GM18861 (cell line): ENCODE measurements at regions not wholly inside any gene's neighbourhood (a gene's known extent, or its start where the extent isn't known, plus 50 kb on each side); places are given as distances from the start of the nearest gene placed in this dataset.

Experiments
- ATAC-seq: cut with Tn5 transposase; IDR thresholded peaks from one replicate; pipeline ENCODE4 v1.9.1; 2021; ENCODE audit not compliant: unreplicated experiment

DNA sequence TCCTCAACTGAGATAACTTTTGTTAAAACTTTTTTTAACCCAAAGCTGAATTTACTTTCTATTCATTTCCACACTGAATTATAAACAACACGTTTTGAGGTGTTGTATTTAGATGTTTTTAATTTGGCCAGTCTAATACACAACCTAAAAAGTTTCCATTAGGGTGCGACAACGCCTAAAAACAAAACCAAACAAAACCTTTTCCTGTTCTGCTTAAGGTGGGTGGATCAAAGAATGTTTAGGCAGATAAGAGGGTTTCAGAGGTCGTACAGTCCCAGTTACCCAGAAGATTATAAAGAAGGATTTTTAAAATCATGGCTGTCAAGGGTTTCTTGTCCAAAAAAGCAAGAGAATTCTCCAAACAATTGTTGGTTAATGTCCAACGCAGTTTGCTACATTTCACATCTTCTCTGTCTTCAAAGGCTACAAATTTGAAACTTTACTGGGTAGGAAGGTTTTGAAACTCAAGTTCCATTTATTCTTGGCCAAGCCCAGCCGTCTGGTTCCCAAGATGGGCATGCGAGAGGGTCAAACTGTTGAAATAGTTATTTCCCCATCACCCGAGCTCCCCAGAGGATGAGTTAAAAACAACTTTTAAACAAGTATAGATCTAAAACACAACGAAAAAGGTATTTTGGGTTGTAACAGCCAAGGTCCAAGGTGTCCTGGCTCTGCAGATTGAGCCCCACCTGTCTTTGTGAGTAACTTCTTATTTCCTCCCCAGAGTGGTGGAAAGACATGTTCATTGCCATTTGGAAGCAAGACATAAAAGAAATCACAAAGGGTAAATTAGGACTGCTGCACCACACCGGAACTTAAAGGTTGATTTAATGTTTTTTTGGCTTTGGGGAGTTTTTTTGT, 122.8 kb upstream of the MAP3K1 start:
- peak; percentile 57 for ATAC-seq

GRCh38 chr5:56688402-56688801, 126.9 kb upstream of the MAP3K1 start:
- ATAC-seq: no peak

DNA sequence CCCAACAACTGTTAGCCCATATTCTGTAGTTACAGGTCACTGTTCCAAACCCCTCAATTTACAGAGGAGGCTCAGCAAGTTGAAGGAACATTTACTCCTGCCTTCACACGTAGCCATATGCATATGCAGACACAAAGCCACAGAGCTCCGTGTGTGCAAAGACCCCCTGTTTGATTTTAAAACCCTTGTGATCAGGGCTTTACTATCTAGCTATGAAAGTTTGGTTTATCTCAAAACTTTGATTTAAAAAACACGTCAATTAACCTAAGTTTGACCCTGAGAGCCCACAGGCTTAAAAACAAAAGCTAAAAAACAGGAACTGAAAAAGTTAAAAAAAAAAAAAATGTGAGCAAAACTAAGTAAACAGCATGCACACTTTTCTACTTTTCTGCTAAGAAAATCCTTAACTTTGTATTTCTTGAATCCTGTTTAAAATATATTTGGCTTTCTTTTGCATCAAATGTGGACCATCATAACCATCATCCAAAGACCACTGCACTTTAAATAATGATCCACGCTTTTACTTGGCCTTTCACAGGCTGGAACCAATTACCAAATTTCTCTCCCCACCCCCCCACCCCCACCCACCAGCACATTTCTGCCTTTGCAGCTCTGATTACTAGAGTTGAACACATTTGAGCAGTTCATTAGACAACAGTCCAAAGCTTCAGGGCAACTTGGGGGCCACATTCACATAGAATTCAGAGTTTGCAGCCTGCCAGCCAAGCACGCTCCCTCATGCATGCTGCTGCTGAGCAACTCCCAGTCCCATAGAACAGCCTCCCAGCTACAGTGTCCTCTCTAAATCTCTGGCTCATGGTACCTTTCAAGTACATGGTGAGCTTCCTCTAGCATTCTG, 128.8 kb upstream of the MAP3K1 start:
- ATAC-seq: peak; percentile 64

- ATAC-seq: no peak
Measured at GRCh38 chr5:56685503-56686217, 129.7 kb upstream of the MAP3K1 start.

GRCh38 chr5:56684159-56684558, 131.2 kb upstream of the MAP3K1 start:
- no peak for ATAC-seq

- no peak for ATAC-seq
Measured at GRCh38 chr5:56683733-56684132, 131.6 kb upstream of the MAP3K1 start.

- no peak for ATAC-seq
Measured at GRCh38 chr5:56683281-56683680, 132.1 kb upstream of the MAP3K1 start.

DNA sequence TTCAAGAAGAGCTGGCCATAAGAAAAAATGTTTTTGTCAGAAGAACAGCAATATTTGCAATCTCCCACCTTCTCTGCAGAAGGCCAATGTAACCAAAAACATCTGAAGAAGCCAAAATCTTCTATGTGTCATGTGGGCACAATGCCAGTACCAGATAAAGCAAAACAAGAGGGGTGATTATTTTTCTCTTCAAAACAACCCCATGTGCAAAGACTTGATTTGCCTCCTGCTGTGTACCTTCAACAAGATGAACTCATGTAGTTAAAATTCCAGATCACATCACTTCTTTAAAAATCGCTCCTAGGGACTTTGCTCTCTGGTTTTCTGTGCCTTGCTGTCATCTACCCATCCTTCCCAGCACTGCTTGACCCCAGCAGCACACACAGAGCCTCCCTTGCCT, 134.0 kb upstream of the MAP3K1 start:
- ATAC-seq: no peak

DNA sequence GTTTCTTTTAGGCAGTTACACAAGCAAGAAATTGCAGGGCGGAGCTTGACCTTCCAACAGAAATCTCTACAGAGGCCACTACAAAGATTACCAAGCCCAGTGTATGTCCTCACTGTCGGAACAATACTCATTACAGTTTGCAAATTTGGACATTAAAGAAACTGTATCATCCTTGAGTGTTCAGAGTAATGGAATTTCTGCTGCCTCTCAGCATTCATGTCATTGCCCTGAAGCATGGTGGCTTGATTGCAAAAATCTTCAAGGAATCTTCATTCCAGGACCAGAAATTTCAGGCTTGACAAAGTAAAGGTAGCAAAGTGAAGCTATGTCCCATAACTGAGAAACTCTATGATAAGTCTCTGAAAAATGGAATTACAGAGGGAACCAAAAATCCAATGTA, 134.6 kb upstream of the MAP3K1 start:
- ATAC-seq: no peak

- no peak for ATAC-seq
Measured at GRCh38 chr5:56677690-56678305, 137.6 kb upstream of the MAP3K1 start.

GRCh38 chr5:56676091-56676768, 139.1 kb upstream of the MAP3K1 start:
- peak; percentile 87 for ATAC-seq

DNA sequence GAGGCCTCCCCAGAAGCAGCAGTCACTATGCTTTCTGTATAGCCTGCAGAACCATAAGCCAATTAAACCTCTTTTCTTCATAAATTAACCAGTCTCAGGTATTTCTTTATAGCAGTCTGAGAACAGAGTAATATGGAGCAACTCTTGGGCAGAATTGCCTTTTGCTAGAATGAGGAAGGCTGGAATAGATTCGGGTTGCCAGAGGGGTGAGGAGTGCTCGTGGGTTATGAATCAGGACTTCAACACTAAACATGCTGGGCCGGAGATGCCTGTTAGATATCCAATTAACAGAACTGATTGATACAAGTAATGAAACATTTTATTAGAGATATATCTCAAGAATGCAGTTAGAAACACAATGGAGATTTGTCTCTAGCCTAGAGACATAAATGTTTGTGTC, 140.9 kb upstream of the MAP3K1 start:
- ATAC-seq: no peak

- no peak for ATAC-seq
Measured at GRCh38 chr5:56673171-56673570, 142.2 kb upstream of the MAP3K1 start.

GRCh38 chr5:56671571-56671970, 143.8 kb upstream of the MAP3K1 start:
- ATAC-seq: no peak

DNA sequence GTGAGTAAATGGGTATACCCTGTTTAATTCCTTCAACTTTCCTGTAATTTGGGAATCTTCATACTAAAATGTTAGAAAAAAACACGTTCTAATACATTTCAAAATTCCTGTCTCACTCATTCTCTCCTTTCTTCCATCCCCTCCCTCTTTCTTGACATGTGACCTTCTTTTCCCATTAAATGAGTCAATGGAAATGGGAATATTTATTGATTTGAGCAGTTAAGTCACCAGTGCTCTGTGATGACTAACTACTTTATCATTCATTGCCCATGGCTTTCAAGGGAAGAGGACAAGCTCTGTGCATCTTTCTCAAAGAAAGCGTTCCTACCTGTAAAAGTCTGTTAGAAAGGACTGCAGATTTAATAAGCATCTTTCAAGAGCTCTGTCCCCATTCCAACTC, 144.4 kb upstream of the MAP3K1 start:
- ATAC-seq: no peak

DNA sequence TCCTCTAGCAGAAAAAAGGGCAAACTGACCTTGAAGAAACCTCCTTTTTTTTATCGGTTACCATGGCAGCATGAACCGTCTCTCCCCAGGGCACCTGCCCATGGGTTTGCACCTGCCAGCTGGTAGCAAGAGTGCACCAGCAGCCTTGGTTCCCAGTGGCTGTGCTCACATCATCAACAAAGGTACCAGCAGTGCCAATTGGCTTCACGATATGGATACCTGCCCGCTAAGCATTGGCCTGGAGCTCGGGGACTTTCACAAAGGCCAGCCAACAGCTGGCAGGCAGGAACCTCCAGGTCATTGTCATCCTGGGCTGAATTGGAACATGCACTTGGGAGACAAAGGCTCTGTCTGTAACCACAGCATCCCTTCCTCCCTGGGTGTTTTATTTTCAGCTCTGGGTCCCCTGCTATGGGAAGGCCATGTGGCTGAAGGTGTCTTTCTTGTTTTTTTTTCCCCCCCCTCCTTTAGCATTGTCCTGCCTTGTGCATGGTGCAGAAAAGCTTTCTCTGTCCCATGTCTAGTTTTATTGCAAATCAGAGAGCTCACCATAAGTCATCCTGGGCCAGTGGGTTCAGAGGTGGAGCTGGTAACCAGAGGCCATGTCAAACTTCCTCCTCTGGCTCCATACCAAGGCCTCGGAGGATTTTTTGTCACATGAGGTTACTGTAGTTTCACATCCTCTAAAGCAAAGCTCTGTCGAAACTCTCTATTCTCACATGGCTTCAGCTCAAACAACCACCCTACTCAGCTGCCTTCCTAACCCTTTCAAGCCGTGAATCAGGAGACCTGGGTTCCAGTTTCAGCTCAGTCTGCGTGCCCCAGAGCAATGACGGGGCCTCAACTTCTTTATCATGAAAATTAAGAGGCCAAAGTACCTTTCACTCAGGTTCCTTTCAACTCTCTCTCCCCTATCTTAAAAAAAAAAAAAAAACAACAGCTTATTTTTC, 145.5 kb upstream of the MAP3K1 start:
- peak; percentile 98 for ATAC-seq

- no peak for ATAC-seq
Measured at GRCh38 chr5:56668996-56669395, 146.4 kb upstream of the MAP3K1 start.

DNA sequence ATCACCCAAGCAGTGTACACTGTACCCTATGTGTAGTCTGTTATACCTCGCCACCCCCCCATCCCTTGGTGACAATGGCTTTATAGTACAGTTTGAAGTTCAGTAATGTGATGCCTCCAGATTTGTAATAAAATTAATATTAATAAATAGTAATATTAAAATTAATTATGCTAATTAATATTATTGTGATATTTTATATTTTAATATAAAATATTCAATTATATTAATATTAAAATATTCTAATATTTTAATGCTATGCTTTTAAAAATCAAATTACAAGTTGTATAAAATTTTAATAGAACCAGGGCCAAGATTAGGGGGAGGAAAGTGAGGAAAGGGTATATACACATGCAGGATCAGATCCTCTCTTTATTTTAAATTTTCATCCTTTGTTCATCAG, 147.7 kb upstream of the MAP3K1 start:
- no peak for ATAC-seq

- ATAC-seq: no peak
Measured at GRCh38 chr5:56666901-56667300, 148.4 kb upstream of the MAP3K1 start.
